HG03469 (cell line): ENCODE measurements at regions not wholly inside any gene's neighbourhood (a gene's known extent, or its start where the extent isn't known, plus 50 kb on each side); places are given as distances from the start of the nearest gene placed in this dataset.
A peak's percentile ranks its signal among the peaks of the same experiment; 100 is the strongest.
"Not testable (repeated sequence)": the region's sequence is repeated elsewhere in the genome, so short reads cannot be mapped to it uniquely, and the experiment has no call there.

Source experiments
- ATAC-seq: cut with Tn5 transposase; IDR thresholded peaks from one replicate; pipeline ENCODE4 v1.9.1; 2021; ENCODE audit warnings: mild to moderate bottlenecking, moderate library complexity, moderate number of reproducible peaks; ENCODE audit not compliant: unreplicated experiment

GRCh38 chr6:132199343-132199742 lies 201.9 kb downstream of the MOXD1 start:
- ATAC-seq = no peak

- ATAC-seq = no peak
Measured at GRCh38 chr6:132198896-132199295, 202.4 kb downstream of the MOXD1 start.

GRCh38 chr6:132198040-132198439 lies 203.2 kb downstream of the MOXD1 start:
- ATAC-seq = no peak

- ATAC-seq = no peak
Measured at GRCh38 chr6:132194529-132194928, 206.7 kb downstream of the MOXD1 start.

GRCh38 chr6:132192631-132193030 lies 208.6 kb downstream of the MOXD1 start:
- ATAC-seq = no peak

GRCh38 chr6:132190815-132191175 lies 210.5 kb downstream of the MOXD1 start:
- no peak for ATAC-seq

- peak; percentile 58 for ATAC-seq
Measured at GRCh38 chr6:132190097-132190814, 211.0 kb downstream of the MOXD1 start.

- ATAC-seq = no peak
Measured at GRCh38 chr6:132188556-132189264, 212.6 kb downstream of the MOXD1 start.

- no peak for ATAC-seq
Measured at GRCh38 chr6:132187816-132188215, 213.5 kb downstream of the MOXD1 start.

- ATAC-seq = not testable (repeated sequence)
Measured at GRCh38 chr6:132184966-132185365, 216.3 kb downstream of the MOXD1 start.

GRCh38 chr6:132179955-132180354 lies 221.3 kb downstream of the MOXD1 start:
- no peak for ATAC-seq

- ATAC-seq = no peak
Measured at GRCh38 chr6:132174919-132175318, 223.7 kb upstream of the CCN2 start.

GRCh38 chr6:132168961-132169360 lies 217.8 kb upstream of the CCN2 start:
- ATAC-seq = no peak

- no peak for ATAC-seq
Measured at GRCh38 chr6:132167929-132168892, 217.0 kb upstream of the CCN2 start.

- no peak for ATAC-seq
Measured at GRCh38 chr6:132166526-132167051, 215.4 kb upstream of the CCN2 start.

GRCh38 chr6:132165677-132166076 lies 214.5 kb upstream of the CCN2 start:
- no peak for ATAC-seq

GRCh38 chr6:132161283-132161682 lies 210.1 kb upstream of the CCN2 start:
- no peak for ATAC-seq

- ATAC-seq = no peak
Measured at GRCh38 chr6:132153221-132153898, 202.2 kb upstream of the CCN2 start.

- ATAC-seq = no peak
Measured at GRCh38 chr6:132147530-132148011, 196.4 kb upstream of the CCN2 start.

- ATAC-seq = no peak
Measured at GRCh38 chr6:132144456-132144855, 193.3 kb upstream of the CCN2 start.
